Neural cell (in vitro differentiated cells): ENCODE measurements at regions not wholly inside any gene's neighbourhood (a gene's known extent, or its start where the extent isn't known, plus 50 kb on each side); places are given as distances from the start of the nearest gene placed in this dataset.

Experiments
- CTCF ChIP-seq: fragments of 450-650 bp; IDR thresholded peaks from 2 replicates; pipeline ENCODE4 v1.5.1; 2014; ENCODE audit warnings: antibody characterized with exemption, mild to moderate bottlenecking, moderate library complexity; ENCODE audit not compliant: poor library complexity, severe bottlenecking
- EZH2 ChIP-seq: fragments of 200-600, 300-800 bp; shearing (Covaris generic), sonication (generic); IDR thresholded peaks from 2 replicates; pipeline ENCODE4 v1.6.1; 2014; ENCODE audit warnings: antibody characterized with exemption, low read length, borderline replicate concordance, mild to moderate bottlenecking; ENCODE audit not compliant: insufficient read depth, poor library complexity, severe bottlenecking
- POLR2AphosphoS5 ChIP-seq: IDR thresholded peaks from 2 replicates; pipeline ENCODE4 v1.6.1; 2012
- REST ChIP-seq: IDR thresholded peaks from 2 replicates; pipeline ENCODE4 v1.6.1; 2012; ENCODE audit warnings: borderline replicate concordance

GRCh38 chr17:53680745-53681144, 142.0 kb upstream of the KIF2B start:
- no peak for TF ChIP-seq POLR2AphosphoS5
- no peak for TF ChIP-seq EZH2
- TF ChIP-seq REST, result no peak
- no peak for TF ChIP-seq CTCF
